Keratinocyte (primary cell): ENCODE measurements at regions not wholly inside any gene's neighbourhood (a gene's known extent, or its start where the extent isn't known, plus 50 kb on each side); places are given as distances from the start of the nearest gene placed in this dataset.

Source experiments
- DNase-seq: peaks from one replicate; pipeline ENCODE4 v3.0.0-alpha.2; 2011; ENCODE audit warnings: low read depth, missing footprints, low spot score
- FAIRE-seq: peaks from 2 replicates; lab custom pipeline; 2011; peaks lifted over from hg19 to GRCh38; lab: Jason Lieb, UNC
- H2AFZ ChIP-seq: 2 replicates; pipeline ENCODE4 v1.6.0; 2012; ENCODE audit warnings: low read length, control low read depth, inconsistent platforms; ENCODE audit not compliant: control insufficient read depth
- H3K27ac ChIP-seq: 2 replicates; pipeline ENCODE4 v1.5.1; 2011; ENCODE audit warnings: low read length; ENCODE audit not compliant: control insufficient read depth, insufficient read depth
- H3K27me3 ChIP-seq: 3 replicates; pipeline ENCODE4 v1.6.0; 2011; ENCODE audit warnings: low read length; ENCODE audit not compliant: control insufficient read depth, insufficient read depth; ENCODE audit errors: extremely low read depth
- H3K36me3 ChIP-seq, 2 experiments: 2 replicates in 1 of 2; 3 replicates in 1 of 2; pipeline ENCODE4 v1.5.1; 2011; ENCODE audit warnings: low read length in 2 of 2, mild to moderate bottlenecking in 1 of 2; ENCODE audit not compliant: control insufficient read depth in 2 of 2, insufficient read depth in 2 of 2; ENCODE audit errors: extremely low read depth in 1 of 2
- H3K4me1 ChIP-seq: 3 replicates; pipeline ENCODE4 v1.5.1; 2011; ENCODE audit warnings: low read length; ENCODE audit not compliant: control insufficient read depth, insufficient read depth; ENCODE audit errors: extremely low read depth
- H3K4me2 ChIP-seq: 3 replicates; pipeline ENCODE4 v1.6.0; 2011; ENCODE audit warnings: low read depth, low read length; ENCODE audit not compliant: control insufficient read depth, insufficient read depth; ENCODE audit errors: extremely low read depth
- H3K4me3 ChIP-seq, 3 experiments: fragments of 200-600 bp in 1 of 3; sonication (generic) in 1 of 3; 2 replicates in 2 of 3; 3 replicates in 1 of 3; pipeline ENCODE4 v1.5.1; 2011 to 2016; ENCODE audit warnings: low read length in 3 of 3, mild to moderate bottlenecking in 3 of 3, control low read depth in 2 of 3, inconsistent platforms in 1 of 3, low read depth in 1 of 3, mixed read lengths in 1 of 3, mixed run types in 1 of 3, moderate library complexity in 1 of 3; ENCODE audit not compliant: control insufficient read depth in 2 of 3, insufficient read depth in 2 of 3; ENCODE audit errors: extremely low read depth in 1 of 3
- H3K79me2 ChIP-seq: 2 replicates; pipeline ENCODE4 v1.6.0; 2012; ENCODE audit warnings: low read length; ENCODE audit not compliant: control insufficient read depth, insufficient read depth
- H3K9ac ChIP-seq: 3 replicates; pipeline ENCODE4 v1.6.0; 2011; ENCODE audit warnings: low read length; ENCODE audit not compliant: control insufficient read depth, insufficient read depth; ENCODE audit errors: extremely low read depth
- H3K9me1 ChIP-seq: 3 replicates; pipeline ENCODE4 v1.6.0; 2011; ENCODE audit warnings: low read length; ENCODE audit not compliant: control insufficient read depth, insufficient read depth; ENCODE audit errors: extremely low read depth
- H3K9me3 ChIP-seq: 2 replicates; pipeline ENCODE4 v1.5.1; 2012; ENCODE audit warnings: low read depth, low read length; ENCODE audit not compliant: control insufficient read depth
- H4K20me1 ChIP-seq: 3 replicates; pipeline ENCODE4 v1.6.0; 2011; ENCODE audit warnings: low read length; ENCODE audit not compliant: control insufficient read depth, insufficient read depth; ENCODE audit errors: extremely low read depth
- CTCF ChIP-seq, 3 experiments: IDR thresholded peaks in 1 of 3; conservative IDR thresholded peaks in 1 of 3; optimal IDR thresholded peaks in 1 of 3; 2 replicates in 2 of 3; 3 replicates in 1 of 3; pipeline versions ENCODE3 to v1.5.1; 2011; ENCODE audit warnings: low read length in 3 of 3, mild to moderate bottlenecking in 3 of 3, moderate library complexity in 2 of 3, control low read depth in 1 of 3, inconsistent platforms in 1 of 3; ENCODE audit not compliant: insufficient read depth in 2 of 3; ENCODE audit errors: extremely low read depth in 1 of 3
- EZH2 ChIP-seq: IDR thresholded peaks from one replicate; pipeline ENCODE4 v1.6.1; 2012; ENCODE audit warnings: inconsistent platforms, mild to moderate bottlenecking, low read length, moderate library complexity
- dilution Hi-C: fragments of 300-500 bp; cut with MboI; formaldehyde crosslinking; loops from one replicate; pipeline ENCODE4 v1.7.0; 2020; ENCODE audit warnings: low sequenced_read_pairs; ENCODE audit not compliant: extremely low pct_ligation_motif_present

- no peaks in the 10 kb centered on the region for H3K36me3 ChIP-seq
- H2AFZ ChIP-seq, result no peak overlapping the region
- no peak for DNase-seq
- H3K4me1 ChIP-seq, result no peaks in the 10 kb centered on the region
- no peak for FAIRE-seq
- no peaks in the 10 kb centered on the region for H3K9me3 ChIP-seq
- H3K9ac ChIP-seq, result no peak overlapping the region
- dilution Hi-C loops, result no loop called here
- no peaks in the 10 kb centered on the region for H3K9me1 ChIP-seq
- no peak for TF ChIP-seq EZH2
- no peak for TF ChIP-seq CTCF (optimal IDR thresholded peaks at IDR 0.05 in 1 of 3, IDR thresholded peaks at IDR 0.05 in 1 of 3, conservative IDR thresholded peaks at IDR 0.05 in 1 of 3; ENCODE audit: extremely low read depth in 1 of 3, insufficient read depth in 2 of 3, low read length in 3 of 3)
- no peaks in the 10 kb centered on the region for H3K79me2 ChIP-seq
- H3K27ac ChIP-seq, result no peak overlapping the region
- H3K4me3 ChIP-seq, result no peak overlapping the region
- no peaks in the 10 kb centered on the region for H4K20me1 ChIP-seq
- no peak overlapping the region for H3K4me2 ChIP-seq
- no peaks in the 10 kb centered on the region for H3K27me3 ChIP-seq
Measured at GRCh38 chr2:177058747-177059146, 153.8 kb upstream of the HNRNPA3 start.

- Histone ChIP-seq H4K20me1 (no peaks in the 10 kb centered on the region), H3K36me3 (no peaks in the 10 kb centered on the region), H3K4me1 (no peaks in the 10 kb centered on the region), H3K79me2 (no peaks in the 10 kb centered on the region), H3K9ac (no peak overlapping the region), H3K4me2 (no peak overlapping the region), H3K9me1 (no peaks in the 10 kb centered on the region), H3K27ac (no peak overlapping the region), H3K27me3 (no peaks in the 10 kb centered on the region), H3K9me3 (no peaks in the 10 kb centered on the region), H2AFZ (no peak overlapping the region), H3K4me3 (no peak overlapping the region)
- no peak for FAIRE-seq
- dilution Hi-C loops, result no loop called here
- TF ChIP-seq CTCF (optimal IDR thresholded peaks at IDR 0.05 in 1 of 3, IDR thresholded peaks at IDR 0.05 in 1 of 3, conservative IDR thresholded peaks at IDR 0.05 in 1 of 3; ENCODE audit: extremely low read depth in 1 of 3, insufficient read depth in 2 of 3, low read length in 3 of 3) (no peak), EZH2 (no peak)
- no peak for DNase-seq
Measured at GRCh38 chr2:177059293-177059692, 153.3 kb upstream of the HNRNPA3 start.
